ENCODE measurements at regions not wholly inside any gene's neighbourhood (a gene's known extent, or its start where the extent isn't known, plus 50 kb on each side); places are given as distances from the start of the nearest gene placed in this dataset.

DNA sequence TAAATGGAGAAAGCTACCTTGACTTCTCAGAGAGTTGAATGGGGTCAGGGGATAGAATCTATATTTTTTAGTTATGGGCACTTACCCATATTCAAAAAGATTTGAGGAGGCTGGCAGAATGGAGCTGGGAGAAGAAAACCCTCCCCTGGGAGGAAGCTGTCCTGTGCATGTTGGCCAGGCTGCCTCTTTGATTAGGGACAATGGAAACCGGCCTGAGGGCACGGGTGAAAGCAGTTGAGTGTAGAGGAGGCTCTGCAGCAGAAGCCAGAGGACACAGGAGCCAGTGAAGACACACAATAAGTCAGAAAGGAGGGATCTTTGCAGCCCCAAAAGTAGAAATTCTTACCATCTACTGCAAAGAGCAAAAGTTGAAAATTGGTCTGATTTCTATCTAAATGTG lies 66.6 kb upstream of the B3GAT1 start (continued):
- TF ChIP-seq, protein P1, sequence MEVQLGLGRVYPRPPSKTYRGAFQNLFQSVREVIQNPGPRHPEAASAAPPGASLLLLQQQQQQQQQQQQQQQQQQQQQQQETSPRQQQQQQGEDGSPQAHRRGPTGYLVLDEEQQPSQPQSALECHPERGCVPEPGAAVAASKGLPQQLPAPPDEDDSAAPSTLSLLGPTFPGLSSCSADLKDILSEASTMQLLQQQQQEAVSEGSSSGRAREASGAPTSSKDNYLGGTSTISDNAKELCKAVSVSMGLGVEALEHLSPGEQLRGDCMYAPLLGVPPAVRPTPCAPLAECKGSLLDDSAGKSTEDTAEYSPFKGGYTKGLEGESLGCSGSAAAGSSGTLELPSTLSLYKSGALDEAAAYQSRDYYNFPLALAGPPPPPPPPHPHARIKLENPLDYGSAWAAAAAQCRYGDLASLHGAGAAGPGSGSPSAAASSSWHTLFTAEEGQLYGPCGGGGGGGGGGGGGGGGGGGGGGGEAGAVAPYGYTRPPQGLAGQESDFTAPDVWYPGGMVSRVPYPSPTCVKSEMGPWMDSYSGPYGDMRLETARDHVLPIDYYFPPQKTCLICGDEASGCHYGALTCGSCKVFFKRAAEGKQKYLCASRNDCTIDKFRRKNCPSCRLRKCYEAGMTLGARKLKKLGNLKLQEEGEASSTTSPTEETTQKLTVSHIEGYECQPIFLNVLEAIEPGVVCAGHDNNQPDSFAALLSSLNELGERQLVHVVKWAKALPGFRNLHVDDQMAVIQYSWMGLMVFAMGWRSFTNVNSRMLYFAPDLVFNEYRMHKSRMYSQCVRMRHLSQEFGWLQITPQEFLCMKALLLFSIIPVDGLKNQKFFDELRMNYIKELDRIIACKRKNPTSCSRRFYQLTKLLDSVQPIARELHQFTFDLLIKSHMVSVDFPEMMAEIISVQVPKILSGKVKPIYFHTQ (CRISPR knock-in tag; IDR thresholded peaks at IDR 0.05), result no peak
- TF ChIP-seq JUN (CRISPR knock-in tag; IDR thresholded peaks at IDR 0.05) (no peak), ELF4 (CRISPR knock-in tag; IDR thresholded peaks at IDR 0.05; ENCODE audit: low read depth) (no peak), SP1 (CRISPR knock-in tag; conservative IDR thresholded peaks at IDR 0.05) (no peak), TP53 (CRISPR knock-in tag; IDR thresholded peaks at IDR 0.05) (no peak)
- TF ChIP-seq, protein P2, sequence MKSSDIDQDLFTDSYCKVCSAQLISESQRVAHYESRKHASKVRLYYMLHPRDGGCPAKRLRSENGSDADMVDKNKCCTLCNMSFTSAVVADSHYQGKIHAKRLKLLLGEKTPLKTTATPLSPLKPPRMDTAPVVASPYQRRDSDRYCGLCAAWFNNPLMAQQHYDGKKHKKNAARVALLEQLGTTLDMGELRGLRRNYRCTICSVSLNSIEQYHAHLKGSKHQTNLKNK (CRISPR knock-in tag; IDR thresholded peaks at IDR 0.05), result no peak
- TF ChIP-seq, protein P3, sequence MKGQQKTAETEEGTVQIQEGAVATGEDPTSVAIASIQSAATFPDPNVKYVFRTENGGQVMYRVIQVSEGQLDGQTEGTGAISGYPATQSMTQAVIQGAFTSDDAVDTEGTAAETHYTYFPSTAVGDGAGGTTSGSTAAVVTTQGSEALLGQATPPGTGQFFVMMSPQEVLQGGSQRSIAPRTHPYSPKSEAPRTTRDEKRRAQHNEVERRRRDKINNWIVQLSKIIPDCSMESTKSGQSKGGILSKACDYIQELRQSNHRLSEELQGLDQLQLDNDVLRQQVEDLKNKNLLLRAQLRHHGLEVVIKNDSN (CRISPR knock-in tag; IDR thresholded peaks at IDR 0.05), result no peak

DNA sequence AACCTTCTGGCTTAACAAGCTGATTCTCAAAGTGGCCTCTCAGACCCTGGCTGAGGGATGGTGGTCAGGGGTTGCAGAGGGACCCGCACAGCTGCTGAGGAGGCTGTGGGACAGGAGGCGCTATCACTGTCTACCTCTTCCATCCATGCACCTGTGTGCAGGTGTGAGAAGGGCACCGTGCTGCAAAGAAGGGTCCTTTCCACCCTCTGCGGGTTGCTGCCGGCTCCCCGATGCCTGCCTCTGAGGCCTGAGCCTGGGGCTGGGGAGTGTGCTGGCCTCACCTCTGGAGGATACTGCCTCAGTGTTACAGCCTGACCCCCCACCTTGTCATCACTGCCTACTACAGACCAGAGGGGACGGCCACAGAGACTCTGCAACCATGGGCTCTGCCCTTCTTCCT lies 66.1 kb upstream of the B3GAT1 start:
- no peaks in the 10 kb centered on the region for H3K36me3 Mint-ChIP-seq
- POLR2A ChIA-PET, result no interaction called here
- ATAC-seq (peak; percentile 25), DNase-seq (ENCODE audit: low spot score) (no peak)
- H3K4me1 Mint-ChIP-seq, result peaks cover 37% of the 10 kb centered on the region
- CTCF ChIA-PET, result interaction anchor here (1.4 kb wide), 1 partner anchor 12 kb away, joined by 4 read pairs; no protein-coding TSS in a partner anchor
- H3K27ac Mint-ChIP-seq, result no peak overlapping the region
- H3K4me3 Mint-ChIP-seq, result no peak overlapping the region
- no peak for TF ChIP-seq JAZF1 (CRISPR knock-in tag; IDR thresholded peaks at IDR 0.05)
- TF ChIP-seq FOXK1 (CRISPR knock-in tag; IDR thresholded peaks at IDR 0.05), result no peak
- TF ChIP-seq ATF1 (CRISPR knock-in tag; IDR thresholded peaks at IDR 0.05), result no peak
- TF ChIP-seq FOXJ3 (CRISPR knock-in tag; IDR thresholded peaks at IDR 0.05; ENCODE audit: borderline replicate concordance), result no peak
- no peak for TF ChIP-seq JUN (CRISPR knock-in tag; IDR thresholded peaks at IDR 0.05)
- TF ChIP-seq, protein P4, sequence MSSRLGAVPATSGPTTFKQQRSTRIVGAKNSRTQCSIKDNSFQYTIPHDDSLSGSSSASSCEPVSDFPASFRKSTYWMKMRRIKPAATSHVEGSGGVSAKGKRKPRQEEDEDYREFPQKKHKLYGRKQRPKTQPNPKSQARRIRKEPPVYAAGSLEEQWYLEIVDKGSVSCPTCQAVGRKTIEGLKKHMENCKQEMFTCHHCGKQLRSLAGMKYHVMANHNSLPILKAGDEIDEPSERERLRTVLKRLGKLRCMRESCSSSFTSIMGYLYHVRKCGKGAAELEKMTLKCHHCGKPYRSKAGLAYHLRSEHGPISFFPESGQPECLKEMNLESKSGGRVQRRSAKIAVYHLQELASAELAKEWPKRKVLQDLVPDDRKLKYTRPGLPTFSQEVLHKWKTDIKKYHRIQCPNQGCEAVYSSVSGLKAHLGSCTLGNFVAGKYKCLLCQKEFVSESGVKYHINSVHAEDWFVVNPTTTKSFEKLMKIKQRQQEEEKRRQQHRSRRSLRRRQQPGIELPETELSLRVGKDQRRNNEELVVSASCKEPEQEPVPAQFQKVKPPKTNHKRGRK (CRISPR knock-in tag; IDR thresholded peaks at IDR 0.05; ENCODE audit: borderline replicate concordance), result no peak
- TF ChIP-seq ELF4 (CRISPR knock-in tag; IDR thresholded peaks at IDR 0.05; ENCODE audit: low read depth), result no peak
- TF ChIP-seq, protein P5, sequence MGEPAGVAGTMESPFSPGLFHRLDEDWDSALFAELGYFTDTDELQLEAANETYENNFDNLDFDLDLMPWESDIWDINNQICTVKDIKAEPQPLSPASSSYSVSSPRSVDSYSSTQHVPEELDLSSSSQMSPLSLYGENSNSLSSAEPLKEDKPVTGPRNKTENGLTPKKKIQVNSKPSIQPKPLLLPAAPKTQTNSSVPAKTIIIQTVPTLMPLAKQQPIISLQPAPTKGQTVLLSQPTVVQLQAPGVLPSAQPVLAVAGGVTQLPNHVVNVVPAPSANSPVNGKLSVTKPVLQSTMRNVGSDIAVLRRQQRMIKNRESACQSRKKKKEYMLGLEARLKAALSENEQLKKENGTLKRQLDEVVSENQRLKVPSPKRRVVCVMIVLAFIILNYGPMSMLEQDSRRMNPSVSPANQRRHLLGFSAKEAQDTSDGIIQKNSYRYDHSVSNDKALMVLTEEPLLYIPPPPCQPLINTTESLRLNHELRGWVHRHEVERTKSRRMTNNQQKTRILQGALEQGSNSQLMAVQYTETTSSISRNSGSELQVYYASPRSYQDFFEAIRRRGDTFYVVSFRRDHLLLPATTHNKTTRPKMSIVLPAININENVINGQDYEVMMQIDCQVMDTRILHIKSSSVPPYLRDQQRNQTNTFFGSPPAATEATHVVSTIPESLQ (CRISPR knock-in tag; IDR thresholded peaks at IDR 0.05), result no peak
- TF ChIP-seq ZNF263 (CRISPR knock-in tag; IDR thresholded peaks at IDR 0.05; ENCODE audit: low read depth), result no peak
- TF ChIP-seq RORB (CRISPR knock-in tag; IDR thresholded peaks at IDR 0.05), result no peak
- TF ChIP-seq, protein P6, sequence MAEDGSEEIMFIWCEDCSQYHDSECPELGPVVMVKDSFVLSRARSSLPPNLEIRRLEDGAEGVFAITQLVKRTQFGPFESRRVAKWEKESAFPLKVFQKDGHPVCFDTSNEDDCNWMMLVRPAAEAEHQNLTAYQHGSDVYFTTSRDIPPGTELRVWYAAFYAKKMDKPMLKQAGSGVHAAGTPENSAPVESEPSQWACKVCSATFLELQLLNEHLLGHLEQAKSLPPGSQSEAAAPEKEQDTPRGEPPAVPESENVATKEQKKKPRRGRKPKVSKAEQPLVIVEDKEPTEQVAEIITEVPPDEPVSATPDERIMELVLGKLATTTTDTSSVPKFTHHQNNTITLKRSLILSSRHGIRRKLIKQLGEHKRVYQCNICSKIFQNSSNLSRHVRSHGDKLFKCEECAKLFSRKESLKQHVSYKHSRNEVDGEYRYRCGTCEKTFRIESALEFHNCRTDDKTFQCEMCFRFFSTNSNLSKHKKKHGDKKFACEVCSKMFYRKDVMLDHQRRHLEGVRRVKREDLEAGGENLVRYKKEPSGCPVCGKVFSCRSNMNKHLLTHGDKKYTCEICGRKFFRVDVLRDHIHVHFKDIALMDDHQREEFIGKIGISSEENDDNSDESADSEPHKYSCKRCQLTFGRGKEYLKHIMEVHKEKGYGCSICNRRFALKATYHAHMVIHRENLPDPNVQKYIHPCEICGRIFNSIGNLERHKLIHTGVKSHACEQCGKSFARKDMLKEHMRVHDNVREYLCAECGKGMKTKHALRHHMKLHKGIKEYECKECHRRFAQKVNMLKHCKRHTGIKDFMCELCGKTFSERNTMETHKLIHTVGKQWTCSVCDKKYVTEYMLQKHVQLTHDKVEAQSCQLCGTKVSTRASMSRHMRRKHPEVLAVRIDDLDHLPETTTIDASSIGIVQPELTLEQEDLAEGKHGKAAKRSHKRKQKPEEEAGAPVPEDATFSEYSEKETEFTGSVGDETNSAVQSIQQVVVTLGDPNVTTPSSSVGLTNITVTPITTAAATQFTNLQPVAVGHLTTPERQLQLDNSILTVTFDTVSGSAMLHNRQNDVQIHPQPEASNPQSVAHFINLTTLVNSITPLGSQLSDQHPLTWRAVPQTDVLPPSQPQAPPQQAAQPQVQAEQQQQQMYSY (CRISPR knock-in tag; IDR thresholded peaks at IDR 0.05), result no peak
- no peak for TF ChIP-seq CREM (CRISPR knock-in tag; IDR thresholded peaks at IDR 0.05)
- TF ChIP-seq, protein P7, sequence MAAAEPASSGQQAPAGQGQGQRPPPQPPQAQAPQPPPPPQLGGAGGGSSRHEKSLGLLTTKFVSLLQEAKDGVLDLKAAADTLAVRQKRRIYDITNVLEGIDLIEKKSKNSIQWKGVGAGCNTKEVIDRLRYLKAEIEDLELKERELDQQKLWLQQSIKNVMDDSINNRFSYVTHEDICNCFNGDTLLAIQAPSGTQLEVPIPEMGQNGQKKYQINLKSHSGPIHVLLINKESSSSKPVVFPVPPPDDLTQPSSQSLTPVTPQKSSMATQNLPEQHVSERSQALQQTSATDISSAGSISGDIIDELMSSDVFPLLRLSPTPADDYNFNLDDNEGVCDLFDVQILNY (CRISPR knock-in tag; IDR thresholded peaks at IDR 0.05), result no peak
- TF ChIP-seq, protein P8, sequence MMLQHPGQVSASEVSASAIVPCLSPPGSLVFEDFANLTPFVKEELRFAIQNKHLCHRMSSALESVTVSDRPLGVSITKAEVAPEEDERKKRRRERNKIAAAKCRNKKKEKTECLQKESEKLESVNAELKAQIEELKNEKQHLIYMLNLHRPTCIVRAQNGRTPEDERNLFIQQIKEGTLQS (CRISPR knock-in tag; conservative IDR thresholded peaks at IDR 0.05), result no peak
- no peak for TF ChIP-seq ZNF317 (CRISPR knock-in tag; IDR thresholded peaks at IDR 0.05; ENCODE audit: borderline replicate concordance, low read depth)
- TF ChIP-seq, protein P9, sequence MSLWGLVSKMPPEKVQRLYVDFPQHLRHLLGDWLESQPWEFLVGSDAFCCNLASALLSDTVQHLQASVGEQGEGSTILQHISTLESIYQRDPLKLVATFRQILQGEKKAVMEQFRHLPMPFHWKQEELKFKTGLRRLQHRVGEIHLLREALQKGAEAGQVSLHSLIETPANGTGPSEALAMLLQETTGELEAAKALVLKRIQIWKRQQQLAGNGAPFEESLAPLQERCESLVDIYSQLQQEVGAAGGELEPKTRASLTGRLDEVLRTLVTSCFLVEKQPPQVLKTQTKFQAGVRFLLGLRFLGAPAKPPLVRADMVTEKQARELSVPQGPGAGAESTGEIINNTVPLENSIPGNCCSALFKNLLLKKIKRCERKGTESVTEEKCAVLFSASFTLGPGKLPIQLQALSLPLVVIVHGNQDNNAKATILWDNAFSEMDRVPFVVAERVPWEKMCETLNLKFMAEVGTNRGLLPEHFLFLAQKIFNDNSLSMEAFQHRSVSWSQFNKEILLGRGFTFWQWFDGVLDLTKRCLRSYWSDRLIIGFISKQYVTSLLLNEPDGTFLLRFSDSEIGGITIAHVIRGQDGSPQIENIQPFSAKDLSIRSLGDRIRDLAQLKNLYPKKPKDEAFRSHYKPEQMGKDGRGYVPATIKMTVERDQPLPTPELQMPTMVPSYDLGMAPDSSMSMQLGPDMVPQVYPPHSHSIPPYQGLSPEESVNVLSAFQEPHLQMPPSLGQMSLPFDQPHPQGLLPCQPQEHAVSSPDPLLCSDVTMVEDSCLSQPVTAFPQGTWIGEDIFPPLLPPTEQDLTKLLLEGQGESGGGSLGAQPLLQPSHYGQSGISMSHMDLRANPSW (CRISPR knock-in tag; conservative IDR thresholded peaks at IDR 0.05; ENCODE audit: low read depth), result no peak
- no peaks in the 10 kb centered on the region for H3K27me3 Mint-ChIP-seq (ENCODE audit: low read depth)
- no peaks in the 10 kb centered on the region for H3K9me3 Mint-ChIP-seq

All from WTC11 (cell line).